Stimulated activated memory B cell treated with anti-CD40 and anti-IgM and Interleukin-4, amounts not matched to agents 10 μg/mL and 1 μg/mL and 100 μg/mL, for 72 hours (primary cell): ENCODE measurements at regions not wholly inside any gene's neighbourhood (a gene's known extent, or its start where the extent isn't known, plus 50 kb on each side); places are given as distances from the start of the nearest gene placed in this dataset.
"Not testable (repeated sequence)": the region's sequence is repeated elsewhere in the genome, so short reads cannot be mapped to it uniquely, and the experiment has no call there.

Experiments
- ATAC-seq: fragments of 150-1000 bp; cut with Tn5 transposase; 2 replicates; pipeline ENCODE4 v1.10.0; 2021
- H3K27ac Mint-ChIP-seq: one replicate; pipeline ENCODE4 v1.8.0; 2022; ENCODE audit warnings: mild to moderate bottlenecking, mixed read lengths
- H3K27me3 Mint-ChIP-seq: one replicate; pipeline ENCODE4 v1.8.0; 2022; ENCODE audit warnings: mixed read lengths
- H3K36me3 Mint-ChIP-seq: one replicate; pipeline ENCODE4 v1.8.0; 2022; ENCODE audit warnings: mixed read lengths
- H3K4me1 Mint-ChIP-seq: one replicate; pipeline ENCODE4 v1.8.0; 2022; ENCODE audit warnings: mixed read lengths
- H3K4me3 Mint-ChIP-seq: one replicate; pipeline ENCODE4 v1.8.0; 2022; ENCODE audit warnings: mild to moderate bottlenecking, moderate library complexity, mixed read lengths
- H3K9me3 Mint-ChIP-seq: one replicate; pipeline ENCODE4 v1.8.0; 2022; ENCODE audit warnings: mixed read lengths

GRCh38 chr6:112524071-112524470 lies 176.9 kb downstream of the RFPL4B start:
- Mint-ChIP-seq H3K27me3 (peaks cover 7% of the 10 kb centered on the region), H3K4me3 (no peak overlapping the region), H3K36me3 (no peaks in the 10 kb centered on the region), H3K9me3 (peaks cover 3% of the 10 kb centered on the region), H3K4me1 (no peaks in the 10 kb centered on the region), H3K27ac (no peak overlapping the region)
- ATAC-seq: no peak

GRCh38 chr6:112525749-112526148 lies 178.6 kb downstream of the RFPL4B start:
- H3K27ac Mint-ChIP-seq: no peak overlapping the region
- H3K4me3 Mint-ChIP-seq: no peak overlapping the region
- peaks cover 7% of the 10 kb centered on the region for H3K27me3 Mint-ChIP-seq
- H3K4me1 Mint-ChIP-seq: no peaks in the 10 kb centered on the region
- no peak for ATAC-seq
- H3K36me3 Mint-ChIP-seq: no peaks in the 10 kb centered on the region
- H3K9me3 Mint-ChIP-seq: peaks cover 3% of the 10 kb centered on the region

- H3K27me3 Mint-ChIP-seq: peaks cover 7% of the 10 kb centered on the region
- peaks cover 3% of the 10 kb centered on the region for H3K9me3 Mint-ChIP-seq
- H3K36me3 Mint-ChIP-seq: no peaks in the 10 kb centered on the region
- no peaks in the 10 kb centered on the region for H3K4me1 Mint-ChIP-seq
- no peak overlapping the region for H3K27ac Mint-ChIP-seq
- H3K4me3 Mint-ChIP-seq: no peak overlapping the region
- ATAC-seq: no peak
Observed at GRCh38 chr6:112526594-112526993, 179.5 kb downstream of the RFPL4B start.

GRCh38 chr6:112528306-112528705 lies 181.2 kb downstream of the RFPL4B start:
- ATAC-seq, H3K4me1 Mint-ChIP-seq, H3K27ac Mint-ChIP-seq, H3K27me3 Mint-ChIP-seq, H3K36me3 Mint-ChIP-seq, H3K9me3 Mint-ChIP-seq, H3K4me3 Mint-ChIP-seq: not testable (repeated sequence)

GRCh38 chr6:112535816-112536215 lies 188.7 kb downstream of the RFPL4B start:
- no peaks in the 10 kb centered on the region for H3K4me1 Mint-ChIP-seq
- no peaks in the 10 kb centered on the region for H3K36me3 Mint-ChIP-seq
- no peak overlapping the region for H3K27ac Mint-ChIP-seq
- H3K27me3 Mint-ChIP-seq: no peaks in the 10 kb centered on the region
- no peak overlapping the region for H3K4me3 Mint-ChIP-seq
- ATAC-seq: no peak
- peaks cover 6% of the 10 kb centered on the region for H3K9me3 Mint-ChIP-seq

- ATAC-seq: no peak
- Mint-ChIP-seq H3K36me3 (no peaks in the 10 kb centered on the region), H3K9me3 (peaks cover 6% of the 10 kb centered on the region), H3K27me3 (no peaks in the 10 kb centered on the region), H3K4me3 (no peak overlapping the region), H3K27ac (no peak overlapping the region), H3K4me1 (no peaks in the 10 kb centered on the region)
Observed at GRCh38 chr6:112539355-112539754, 192.2 kb downstream of the RFPL4B start.

GRCh38 chr6:112541847-112542246 lies 194.7 kb downstream of the RFPL4B start:
- H3K36me3 Mint-ChIP-seq, H3K27ac Mint-ChIP-seq, H3K4me3 Mint-ChIP-seq, H3K27me3 Mint-ChIP-seq, H3K9me3 Mint-ChIP-seq, ATAC-seq, H3K4me1 Mint-ChIP-seq: not testable (repeated sequence)

GRCh38 chr6:112547321-112548085 lies 200.4 kb downstream of the RFPL4B start:
- H3K4me1 Mint-ChIP-seq, H3K36me3 Mint-ChIP-seq, H3K27me3 Mint-ChIP-seq, H3K27ac Mint-ChIP-seq, H3K4me3 Mint-ChIP-seq, ATAC-seq, H3K9me3 Mint-ChIP-seq: not testable (repeated sequence)

GRCh38 chr6:112549749-112550148 lies 202.6 kb downstream of the RFPL4B start:
- Mint-ChIP-seq H3K9me3 (no peaks in the 10 kb centered on the region), H3K4me1 (no peaks in the 10 kb centered on the region), H3K36me3 (no peaks in the 10 kb centered on the region), H3K4me3 (no peak overlapping the region), H3K27ac (no peak overlapping the region), H3K27me3 (no peaks in the 10 kb centered on the region)
- ATAC-seq: no peak

- no peak overlapping the region for H3K4me3 Mint-ChIP-seq
Observed at GRCh38 chr6:112557435-112557834, 210.3 kb downstream of the RFPL4B start.

GRCh38 chr6:112557961-112558360 lies 210.8 kb downstream of the RFPL4B start:
- Mint-ChIP-seq H3K9me3 (no peaks in the 10 kb centered on the region), H3K27me3 (peaks cover 10% of the 10 kb centered on the region), H3K4me3 (no peak overlapping the region), H3K27ac (no peak overlapping the region), H3K4me1 (no peaks in the 10 kb centered on the region), H3K36me3 (no peaks in the 10 kb centered on the region)
- ATAC-seq: no peak

More at GRCh38 chr6:112557435-112557834, 210.3 kb downstream of the RFPL4B start:
- Mint-ChIP-seq H3K27me3 (peaks cover 10% of the 10 kb centered on the region), H3K9me3 (no peaks in the 10 kb centered on the region), H3K4me1 (no peaks in the 10 kb centered on the region), H3K27ac (no peak overlapping the region), H3K36me3 (no peaks in the 10 kb centered on the region)
- no peak for ATAC-seq

- no peak for ATAC-seq
- Mint-ChIP-seq H3K4me3 (no peak overlapping the region), H3K36me3 (no peaks in the 10 kb centered on the region), H3K4me1 (no peaks in the 10 kb centered on the region), H3K9me3 (no peaks in the 10 kb centered on the region), H3K27me3 (peaks cover 10% of the 10 kb centered on the region), H3K27ac (no peak overlapping the region)
Observed at GRCh38 chr6:112560651-112561050, 213.5 kb downstream of the RFPL4B start.

GRCh38 chr6:112562301-112563231 lies 215.4 kb downstream of the RFPL4B start:
- Mint-ChIP-seq H3K27ac (no peak overlapping the region), H3K9me3 (no peaks in the 10 kb centered on the region), H3K27me3 (peaks cover 10% of the 10 kb centered on the region), H3K36me3 (no peaks in the 10 kb centered on the region), H3K4me3 (no peak overlapping the region), H3K4me1 (no peaks in the 10 kb centered on the region)
- ATAC-seq: no peak

GRCh38 chr6:112563368-112563767 lies 216.2 kb downstream of the RFPL4B start:
- H3K4me3 Mint-ChIP-seq: no peak overlapping the region
- H3K27ac Mint-ChIP-seq: no peak overlapping the region
- H3K36me3 Mint-ChIP-seq: no peaks in the 10 kb centered on the region
- H3K9me3 Mint-ChIP-seq: no peaks in the 10 kb centered on the region
- no peaks in the 10 kb centered on the region for H3K4me1 Mint-ChIP-seq
- H3K27me3 Mint-ChIP-seq: peaks cover 10% of the 10 kb centered on the region
- ATAC-seq: no peak

- Mint-ChIP-seq H3K27me3 (no peaks in the 10 kb centered on the region), H3K9me3 (no peaks in the 10 kb centered on the region), H3K36me3 (no peaks in the 10 kb centered on the region), H3K4me1 (no peaks in the 10 kb centered on the region), H3K27ac (no peak overlapping the region), H3K4me3 (no peak overlapping the region)
- no peak for ATAC-seq
Observed at GRCh38 chr6:112568066-112568465, 220.9 kb downstream of the RFPL4B start.
